ENCODE measurements at regions not wholly inside any gene's neighbourhood (a gene's known extent, or its start where the extent isn't known, plus 50 kb on each side); places are given as distances from the start of the nearest gene placed in this dataset.

DNA sequence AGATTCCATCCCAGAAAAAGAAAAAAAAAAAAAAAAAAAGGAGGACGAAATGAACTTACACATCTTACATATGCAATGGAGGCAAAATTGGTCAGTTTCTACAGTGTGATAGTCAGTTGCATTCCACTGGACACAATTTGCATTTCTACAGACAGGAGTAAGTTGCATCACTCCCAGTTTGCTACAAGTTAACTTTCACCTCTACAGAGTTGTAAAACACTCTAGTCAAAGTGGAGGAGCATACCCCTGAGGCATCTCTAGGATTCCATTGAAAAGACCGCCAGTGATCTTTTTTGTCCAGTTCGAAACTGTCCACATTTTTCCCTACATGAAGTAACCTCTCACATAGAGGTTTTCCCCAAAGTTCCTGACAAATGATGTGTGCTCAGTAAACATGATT lies 202.8 kb downstream of the VAPA start:
- no peak for DNase-seq (ENCODE audit: low spot score)
- 56% methylated on average over 3 of the region's 3 CpGs for WGBS (ENCODE audit: low lambda C conversion rate, missing lambda C conversion rate)
- H3K27me3 ChIP-seq, result no peaks in the 10 kb centered on the region
- TF ChIP-seq, protein P1, sequence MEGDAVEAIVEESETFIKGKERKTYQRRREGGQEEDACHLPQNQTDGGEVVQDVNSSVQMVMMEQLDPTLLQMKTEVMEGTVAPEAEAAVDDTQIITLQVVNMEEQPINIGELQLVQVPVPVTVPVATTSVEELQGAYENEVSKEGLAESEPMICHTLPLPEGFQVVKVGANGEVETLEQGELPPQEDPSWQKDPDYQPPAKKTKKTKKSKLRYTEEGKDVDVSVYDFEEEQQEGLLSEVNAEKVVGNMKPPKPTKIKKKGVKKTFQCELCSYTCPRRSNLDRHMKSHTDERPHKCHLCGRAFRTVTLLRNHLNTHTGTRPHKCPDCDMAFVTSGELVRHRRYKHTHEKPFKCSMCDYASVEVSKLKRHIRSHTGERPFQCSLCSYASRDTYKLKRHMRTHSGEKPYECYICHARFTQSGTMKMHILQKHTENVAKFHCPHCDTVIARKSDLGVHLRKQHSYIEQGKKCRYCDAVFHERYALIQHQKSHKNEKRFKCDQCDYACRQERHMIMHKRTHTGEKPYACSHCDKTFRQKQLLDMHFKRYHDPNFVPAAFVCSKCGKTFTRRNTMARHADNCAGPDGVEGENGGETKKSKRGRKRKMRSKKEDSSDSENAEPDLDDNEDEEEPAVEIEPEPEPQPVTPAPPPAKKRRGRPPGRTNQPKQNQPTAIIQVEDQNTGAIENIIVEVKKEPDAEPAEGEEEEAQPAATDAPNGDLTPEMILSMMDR (IDR thresholded peaks at IDR 0.05; ENCODE audit: poor library complexity), result no peak
- TF ChIP-seq EZH2phosphoT487 (IDR thresholded peaks at IDR 0.05; ENCODE audit: low read depth, severe bottlenecking, unreplicated experiment) (no peak), EZH2 (IDR thresholded peaks at IDR 0.05; ENCODE audit: borderline replicate concordance) (no peak)
- no peak overlapping the region for H3K4me3 ChIP-seq
- H3K9me2 ChIP-seq (replicated peaks; ENCODE audit: insufficient read depth), result no peaks in the 10 kb centered on the region
- H4K20me1 ChIP-seq (ENCODE audit: insufficient read depth, poor library complexity, severe bottlenecking), result no peaks in the 10 kb centered on the region
- H3K4me1 ChIP-seq (ENCODE audit: insufficient read depth), result peaks cover 6% of the 10 kb centered on the region
- H2AFZ ChIP-seq, result no peak overlapping the region
- no peak overlapping the region for H3K4me2 ChIP-seq
- no peaks in the 10 kb centered on the region for H3K36me3 ChIP-seq (replicated peaks; ENCODE audit: insufficient read depth, low read depth)
- no peak overlapping the region for H3K27ac ChIP-seq
- no peaks in the 10 kb centered on the region for H3K79me2 ChIP-seq
- H3K9me3 ChIP-seq (ENCODE audit: low read depth), result no peaks in the 10 kb centered on the region

- no peaks in the 10 kb centered on the region for H4K20me1 ChIP-seq (ENCODE audit: insufficient read depth, poor library complexity, severe bottlenecking)
Observed at GRCh38 chr18:10119528-10119927, 205.7 kb downstream of the VAPA start.

DNA sequence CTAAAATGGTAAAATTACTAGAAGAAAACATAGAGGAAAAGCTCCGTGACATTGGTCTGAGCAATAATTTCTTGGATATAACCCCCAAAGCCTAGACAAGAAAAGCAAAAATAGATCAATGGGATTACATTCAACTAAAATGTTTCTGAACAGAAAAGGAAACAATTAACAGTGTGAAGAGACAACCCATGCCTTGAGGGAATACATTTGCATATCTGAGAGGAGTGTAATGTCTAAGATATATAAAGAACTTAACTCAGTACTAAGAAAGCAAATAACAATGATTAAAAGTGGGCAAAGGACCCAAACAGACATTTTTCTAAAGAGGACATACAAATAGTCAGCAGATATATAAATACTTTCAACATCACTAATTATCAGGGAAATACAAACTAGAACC lies 206.2 kb downstream of the VAPA start:
- no peak overlapping the region for H3K27ac ChIP-seq
- no peaks in the 10 kb centered on the region for H3K9me2 ChIP-seq (replicated peaks; ENCODE audit: insufficient read depth)
- no peaks in the 10 kb centered on the region for H3K36me3 ChIP-seq (replicated peaks; ENCODE audit: insufficient read depth, low read depth)
- H3K4me2 ChIP-seq, result no peak overlapping the region
- H2AFZ ChIP-seq, result no peak overlapping the region
- no peak overlapping the region for H3K4me3 ChIP-seq
- H3K9me3 ChIP-seq (ENCODE audit: low read depth), result no peaks in the 10 kb centered on the region
- no peaks in the 10 kb centered on the region for H3K27me3 ChIP-seq
- H4K20me1 ChIP-seq (ENCODE audit: insufficient read depth, poor library complexity, severe bottlenecking), result no peaks in the 10 kb centered on the region
- WGBS (ENCODE audit: low lambda C conversion rate, missing lambda C conversion rate), result 100% methylated on average over 1 of the region's 1 CpG
- H3K79me2 ChIP-seq, result no peaks in the 10 kb centered on the region
- peaks cover 16% of the 10 kb centered on the region for H3K4me1 ChIP-seq (ENCODE audit: insufficient read depth)
- TF ChIP-seq EZH2phosphoT487 (IDR thresholded peaks at IDR 0.05; ENCODE audit: low read depth, severe bottlenecking, unreplicated experiment) (no peak), EZH2 (IDR thresholded peaks at IDR 0.05; ENCODE audit: borderline replicate concordance) (no peak)
- TF ChIP-seq, protein P1 (IDR thresholded peaks at IDR 0.05; ENCODE audit: poor library complexity), result no peak
- no peak for DNase-seq (ENCODE audit: low spot score)

More at GRCh38 chr18:10119528-10119927, 205.7 kb downstream of the VAPA start:
- WGBS (ENCODE audit: low lambda C conversion rate, missing lambda C conversion rate), result 93% methylated on average over 1 of the region's 1 CpG
- H3K79me2 ChIP-seq, result no peaks in the 10 kb centered on the region
- TF ChIP-seq EZH2 (IDR thresholded peaks at IDR 0.05; ENCODE audit: borderline replicate concordance) (no peak), EZH2phosphoT487 (IDR thresholded peaks at IDR 0.05; ENCODE audit: low read depth, severe bottlenecking, unreplicated experiment) (no peak)
- TF ChIP-seq, protein P1 (IDR thresholded peaks at IDR 0.05; ENCODE audit: poor library complexity), result no peak
- no peak overlapping the region for H3K27ac ChIP-seq
- no peaks in the 10 kb centered on the region for H3K9me2 ChIP-seq (replicated peaks; ENCODE audit: insufficient read depth)
- no peaks in the 10 kb centered on the region for H3K9me3 ChIP-seq (ENCODE audit: low read depth)
- H3K4me1 ChIP-seq (ENCODE audit: insufficient read depth), result peaks cover 16% of the 10 kb centered on the region
- no peaks in the 10 kb centered on the region for H3K36me3 ChIP-seq (replicated peaks; ENCODE audit: insufficient read depth, low read depth)
- H3K4me2 ChIP-seq, result no peak overlapping the region
- no peak for DNase-seq (ENCODE audit: low spot score)
- no peaks in the 10 kb centered on the region for H3K27me3 ChIP-seq
- H2AFZ ChIP-seq, result no peak overlapping the region
- H3K4me3 ChIP-seq, result no peak overlapping the region

DNA sequence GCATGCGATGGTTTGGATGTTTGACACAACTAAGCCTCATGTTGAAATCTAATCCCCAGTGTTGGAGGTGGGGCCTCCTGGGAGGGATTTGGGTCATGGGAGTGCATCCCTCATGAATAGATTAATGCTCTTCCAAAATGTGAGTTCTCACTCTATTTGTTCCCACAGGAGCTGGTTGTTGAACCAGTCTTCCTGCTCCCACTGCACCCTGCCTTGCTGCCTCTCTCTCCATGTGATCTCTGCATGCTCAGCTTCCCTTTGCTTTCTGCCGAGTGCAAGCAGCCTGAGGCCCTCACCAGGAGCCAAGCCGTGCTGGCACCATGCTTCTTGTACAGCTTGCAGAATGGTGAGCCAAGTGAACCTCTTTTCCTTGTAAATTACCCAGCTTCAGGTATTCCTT lies 206.8 kb downstream of the VAPA start:
- TF ChIP-seq EZH2phosphoT487 (IDR thresholded peaks at IDR 0.05; ENCODE audit: low read depth, severe bottlenecking, unreplicated experiment), result no peak
- no peak for TF ChIP-seq EZH2 (IDR thresholded peaks at IDR 0.05; ENCODE audit: borderline replicate concordance)
- TF ChIP-seq, protein P1 (IDR thresholded peaks at IDR 0.05; ENCODE audit: poor library complexity), result no peak

More for the DNA sequence above, 206.8 kb downstream of the VAPA start:
- Histone ChIP-seq H3K79me2 (no peaks in the 10 kb centered on the region), H3K27me3 (no peaks in the 10 kb centered on the region), H3K9me2 (replicated peaks; ENCODE audit: insufficient read depth) (no peaks in the 10 kb centered on the region), H3K4me2 (no peak overlapping the region), H3K27ac (no peak overlapping the region), H3K36me3 (replicated peaks; ENCODE audit: insufficient read depth, low read depth) (no peaks in the 10 kb centered on the region), H3K9me3 (ENCODE audit: low read depth) (no peaks in the 10 kb centered on the region), H3K4me3 (no peak overlapping the region), H4K20me1 (ENCODE audit: insufficient read depth, poor library complexity, severe bottlenecking) (no peaks in the 10 kb centered on the region), H2AFZ (no peak overlapping the region), H3K4me1 (ENCODE audit: insufficient read depth) (peaks cover 20% of the 10 kb centered on the region)
- 28% methylated on average over 3 of the region's 3 CpGs for WGBS (ENCODE audit: low lambda C conversion rate, missing lambda C conversion rate)
- DNase-seq (ENCODE audit: low spot score), result no peak

Measured in hepatocyte (in vitro differentiated cells).